ENCODE measurements at regions not wholly inside any gene's neighbourhood (a gene's known extent, or its start where the extent isn't known, plus 50 kb on each side); places are given as distances from the start of the nearest gene placed in this dataset.
"Not testable (repeated sequence)": the region's sequence is repeated elsewhere in the genome, so short reads cannot be mapped to it uniquely, and the experiment has no call there.

GRCh38 chr16:29112755-29113347 lies 128.0 kb downstream of the LAT start:
- intact Hi-C loops (cut with DNase I): loop anchor here (10.0 kb wide), 1 partner anchor 112 kb away; no protein-coding TSS in a partner anchor

GRCh38 chr16:29111901-29112680 lies 127.2 kb downstream of the LAT start:
- peaks cover 0 to 17% (median 13%) of the 10 kb centered on the region in 4 donors for H3K4me1 ChIP-seq
- not testable (repeated sequence) for H3K27ac ChIP-seq, H3K9me3 ChIP-seq, H3K4me3 ChIP-seq, DNase-seq, H3K27me3 ChIP-seq
- WGBS, 2 donors: 83% methylated on average over 8 of the region's 8 CpGs
- intact Hi-C loops (cut with DNase I): loop anchor here (10.0 kb wide), 1 partner anchor 113 kb away; no protein-coding TSS in a partner anchor
- peaks cover 0 to 22% (median 0%) of the 10 kb centered on the region in 4 donors for H3K36me3 ChIP-seq

More at GRCh38 chr16:29112755-29113347, 128.0 kb downstream of the LAT start:
- H3K4me3 ChIP-seq: no peak overlapping the region
- no peak for TF ChIP-seq POLR2A (IDR thresholded peaks at IDR 0.05)
- TF ChIP-seq CTCF (IDR thresholded peaks at IDR 0.05): no peak
- no peak for TF ChIP-seq POLR2AphosphoS5 (IDR thresholded peaks at IDR 0.05)
- TF ChIP-seq EP300 (IDR thresholded peaks at IDR 0.05): no peak
- WGBS, 2 donors: 96 to 97% methylated on average over 4 of the region's 4 CpGs
- peaks cover 0 to 22% (median 0%) of the 10 kb centered on the region in 4 donors for H3K36me3 ChIP-seq
- no peaks in the 10 kb centered on the region for H3K9me3 ChIP-seq
- H3K27me3 ChIP-seq: no peaks in the 10 kb centered on the region
- DNase-seq: no peak
- H3K4me1 ChIP-seq: peaks cover 0 to 17% (median 13%) of the 10 kb centered on the region in 4 donors
- H3K27ac ChIP-seq: no peak overlapping the region

- peaks cover 0 to 22% (median 0%) of the 10 kb centered on the region in 4 donors for H3K36me3 ChIP-seq
- peaks cover 0 to 16% (median 13%) of the 10 kb centered on the region in 4 donors for H3K4me1 ChIP-seq
- WGBS, 2 donors: 94% methylated on average over 5 of the region's 5 CpGs
- H3K27ac ChIP-seq: no peak overlapping the region
- intact Hi-C loops (cut with DNase I): loop anchor here (10.0 kb wide), 1 partner anchor 113 kb away; no protein-coding TSS in a partner anchor
- TF ChIP-seq POLR2AphosphoS5 (IDR thresholded peaks at IDR 0.05): no peak
- no peak for TF ChIP-seq POLR2A (IDR thresholded peaks at IDR 0.05)
- TF ChIP-seq CTCF (IDR thresholded peaks at IDR 0.05): no peak
- no peak for TF ChIP-seq EP300 (IDR thresholded peaks at IDR 0.05)
- H3K4me3 ChIP-seq: no peak overlapping the region
- no peaks in the 10 kb centered on the region for H3K27me3 ChIP-seq
- no peak for DNase-seq
- no peaks in the 10 kb centered on the region for H3K9me3 ChIP-seq
Observed at GRCh38 chr16:29111421-29111820, 126.6 kb downstream of the LAT start.

GRCh38 chr16:29108625-29109169 lies 123.8 kb downstream of the LAT start:
- H3K4me1 ChIP-seq; H3K27me3 ChIP-seq; DNase-seq; H3K4me3 ChIP-seq; intact Hi-C loops (cut with DNase I); H3K9me3 ChIP-seq: not testable (repeated sequence)
- peak overlapping the region in 1 of 4 donors; percentile 10 for H3K27ac ChIP-seq
- 86 to 87% methylated on average over 6 of the region's 6 CpGs for WGBS, 2 donors
- peaks cover 0 to 23% (median 0%) of the 10 kb centered on the region in 4 donors for H3K36me3 ChIP-seq

- intact Hi-C loops (cut with DNase I): no loop called here
Observed at GRCh38 chr16:29107299-29107698, 122.4 kb downstream of the LAT start.

GRCh38 chr16:29106259-29106908 lies 121.5 kb downstream of the LAT start:
- H3K9me3 ChIP-seq; intact Hi-C loops (cut with DNase I); H3K4me3 ChIP-seq; H3K27ac ChIP-seq; H3K27me3 ChIP-seq; DNase-seq; H3K4me1 ChIP-seq: not testable (repeated sequence)
- H3K36me3 ChIP-seq: peaks cover 0 to 33% (median 0%) of the 10 kb centered on the region in 4 donors
- WGBS, 2 donors: 19 to 78% methylated on average over 8 of the region's 8 CpGs

More at GRCh38 chr16:29107299-29107698, 122.4 kb downstream of the LAT start:
- Histone ChIP-seq H3K27me3 (no peaks in the 10 kb centered on the region), H3K4me1 (no peaks in the 10 kb centered on the region), H3K4me3 (no peak overlapping the region), H3K27ac (no peak overlapping the region), H3K36me3 (peaks cover 0 to 29% (median 0%) of the 10 kb centered on the region in 4 donors), H3K9me3 (no peaks in the 10 kb centered on the region)
- TF ChIP-seq POLR2A (IDR thresholded peaks at IDR 0.05): no peak
- TF ChIP-seq CTCF (IDR thresholded peaks at IDR 0.05): no peak
- no peak for TF ChIP-seq POLR2AphosphoS5 (IDR thresholded peaks at IDR 0.05)
- no peak for TF ChIP-seq EP300 (IDR thresholded peaks at IDR 0.05)
- 19 to 65% methylated on average over 21 of the region's 21 CpGs for WGBS, 2 donors
- no peak for DNase-seq

GRCh38 chr16:29104600-29104999 lies 119.7 kb downstream of the LAT start:
- intact Hi-C loops (cut with DNase I); H3K27ac ChIP-seq; DNase-seq; H3K4me1 ChIP-seq; H3K4me3 ChIP-seq; H3K27me3 ChIP-seq; H3K9me3 ChIP-seq: not testable (repeated sequence)
- 20 to 65% methylated on average over 2 of the region's 4 CpGs for WGBS, 2 donors
- peaks cover 0 to 23% (median 0%) of the 10 kb centered on the region in 4 donors for H3K36me3 ChIP-seq

- H3K27me3 ChIP-seq; DNase-seq; H3K4me3 ChIP-seq; H3K4me1 ChIP-seq; intact Hi-C loops (cut with DNase I); H3K9me3 ChIP-seq; H3K27ac ChIP-seq: not testable (repeated sequence)
- WGBS, 2 donors: 53 to 57% methylated on average over 1 of the region's 3 CpGs
- peaks cover 0 to 11% (median 0%) of the 10 kb centered on the region in 4 donors for H3K36me3 ChIP-seq
Observed at GRCh38 chr16:29097965-29098364, 113.1 kb downstream of the LAT start.

All from sigmoid colon (tissue), 6 donors.